ENCODE measurements at regions not wholly inside any gene's neighbourhood (a gene's known extent, or its start where the extent isn't known, plus 50 kb on each side); places are given as distances from the start of the nearest gene placed in this dataset.

GRCh38 chr4:141330616-141331015 lies 109.9 kb downstream of the ZNF330 start:
- no peak for TF ChIP-seq CTCF (IDR thresholded peaks at IDR 0.05; ENCODE audit: low read depth, low read length, missing input control)
- no peak for TF ChIP-seq RXRA (IDR thresholded peaks at IDR 0.05)
- no peak for TF ChIP-seq FOXA2 (IDR thresholded peaks at IDR 0.05)
- no peak for TF ChIP-seq GABPA (IDR thresholded peaks at IDR 0.05 in 1 of 2, conservative IDR thresholded peaks at IDR 0.05 in 1 of 2)
- TF ChIP-seq NR2F2 (IDR thresholded peaks at IDR 0.05) = no peak
- TF ChIP-seq ZBTB33 (IDR thresholded peaks at IDR 0.05) = no peak
- no peak for TF ChIP-seq YY1 (IDR thresholded peaks at IDR 0.05)
- no peak for TF ChIP-seq RAD21 (IDR thresholded peaks at IDR 0.05)
- no peak for TF ChIP-seq JUND (IDR thresholded peaks at IDR 0.05)
- TF ChIP-seq HNF4A (conservative IDR thresholded peaks at IDR 0.05) = no peak
- TF ChIP-seq EGR1 (IDR thresholded peaks at IDR 0.05; ENCODE audit: low read depth in 2 of 2) = no peak
- no peak for TF ChIP-seq REST (IDR thresholded peaks at IDR 0.05)
- TF ChIP-seq SP1 (IDR thresholded peaks at IDR 0.05) = no peak
- no peak for TF ChIP-seq FOXA1 (IDR thresholded peaks at IDR 0.05)
- no peak for TF ChIP-seq TAF1 (conservative IDR thresholded peaks at IDR 0.05)
- no peak for TF ChIP-seq ATF3 (IDR thresholded peaks at IDR 0.05)
- H3K27ac ChIP-seq (ENCODE audit: low read depth in 1 of 2, low read length in 2 of 2) = no peak overlapping the region
- no peaks in the 10 kb centered on the region for H3K27me3 ChIP-seq (ENCODE audit: control insufficient read depth in 4 of 4, insufficient read depth in 4 of 4, low read length in 3 of 4)
- H3K4me1 ChIP-seq (ENCODE audit: control insufficient read depth in 4 of 4, insufficient read depth in 4 of 4, low read length in 3 of 4) = peaks cover 1 to 24% (median 10%) of the 10 kb centered on the region in 4 donors
- H3K9me3 ChIP-seq (ENCODE audit: control insufficient read depth in 4 of 4, low read length in 3 of 4) = no peaks in the 10 kb centered on the region
- no peaks in the 10 kb centered on the region for H3K36me3 ChIP-seq (ENCODE audit: control insufficient read depth in 4 of 4, insufficient read depth in 3 of 4, low read depth in 1 of 4, low read length in 3 of 4)
- H3K9ac ChIP-seq (ENCODE audit: low read depth in 1 of 2, low read length in 2 of 2) = no peak overlapping the region
- no peak overlapping the region for H3K4me3 ChIP-seq (ENCODE audit: low read depth in 1 of 3, low read length in 3 of 3)
- WGBS = 85% methylated on average over 1 of the region's 1 CpG
- DNase-seq (ENCODE audit: low spot score) = no peak
